Kidney epithelial cell (primary cell): ENCODE measurements at regions not wholly inside any gene's neighbourhood (a gene's known extent, or its start where the extent isn't known, plus 50 kb on each side); places are given as distances from the start of the nearest gene placed in this dataset.

ENCODE experiments used
- DNase-seq: peaks from one replicate; pipeline ENCODE4 v3.0.0-alpha.2; 2010; ENCODE audit warnings: low read depth
- H3K27me3 ChIP-seq: 2 replicates; pipeline ENCODE4 v1.6.0; 2011; ENCODE audit warnings: low read length; ENCODE audit not compliant: control insufficient read depth, insufficient read depth
- H3K36me3 ChIP-seq: 2 replicates; pipeline ENCODE4 v1.5.1; 2011; ENCODE audit warnings: low read length; ENCODE audit not compliant: control insufficient read depth, insufficient read depth
- H3K4me3 ChIP-seq: 2 replicates; pipeline ENCODE4 v1.5.1; 2011; ENCODE audit warnings: low read depth, mild to moderate bottlenecking, control low read depth, low read length
- TF ChIP-seq, protein P1 (sequence below): IDR thresholded peaks from 2 replicates; pipeline ENCODE4 v1.5.1; 2011; ENCODE audit warnings: mild to moderate bottlenecking, moderate library complexity, low read length, control low read depth, inconsistent platforms; ENCODE audit not compliant: insufficient read depth, poor library complexity, severe bottlenecking

GRCh38 chr1:19009126-19009881 lies 52.8 kb upstream of the IFFO2 start:
- H3K27me3 ChIP-seq = no peaks in the 10 kb centered on the region
- TF ChIP-seq, protein P1, sequence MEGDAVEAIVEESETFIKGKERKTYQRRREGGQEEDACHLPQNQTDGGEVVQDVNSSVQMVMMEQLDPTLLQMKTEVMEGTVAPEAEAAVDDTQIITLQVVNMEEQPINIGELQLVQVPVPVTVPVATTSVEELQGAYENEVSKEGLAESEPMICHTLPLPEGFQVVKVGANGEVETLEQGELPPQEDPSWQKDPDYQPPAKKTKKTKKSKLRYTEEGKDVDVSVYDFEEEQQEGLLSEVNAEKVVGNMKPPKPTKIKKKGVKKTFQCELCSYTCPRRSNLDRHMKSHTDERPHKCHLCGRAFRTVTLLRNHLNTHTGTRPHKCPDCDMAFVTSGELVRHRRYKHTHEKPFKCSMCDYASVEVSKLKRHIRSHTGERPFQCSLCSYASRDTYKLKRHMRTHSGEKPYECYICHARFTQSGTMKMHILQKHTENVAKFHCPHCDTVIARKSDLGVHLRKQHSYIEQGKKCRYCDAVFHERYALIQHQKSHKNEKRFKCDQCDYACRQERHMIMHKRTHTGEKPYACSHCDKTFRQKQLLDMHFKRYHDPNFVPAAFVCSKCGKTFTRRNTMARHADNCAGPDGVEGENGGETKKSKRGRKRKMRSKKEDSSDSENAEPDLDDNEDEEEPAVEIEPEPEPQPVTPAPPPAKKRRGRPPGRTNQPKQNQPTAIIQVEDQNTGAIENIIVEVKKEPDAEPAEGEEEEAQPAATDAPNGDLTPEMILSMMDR = no peak

GRCh38 chr1:19007491-19008441 lies 51.3 kb upstream of the IFFO2 start:
- DNase-seq = no peak
- TF ChIP-seq, protein P1 = no peak
- no peak overlapping the region for H3K4me3 ChIP-seq
- no peaks in the 10 kb centered on the region for H3K36me3 ChIP-seq
- H3K27me3 ChIP-seq = no peaks in the 10 kb centered on the region

More at GRCh38 chr1:19009126-19009881, 52.8 kb upstream of the IFFO2 start:
- no peak for DNase-seq
- H3K4me3 ChIP-seq = no peak overlapping the region
- H3K36me3 ChIP-seq = no peaks in the 10 kb centered on the region

GRCh38 chr1:19006837-19007271 lies 50.4 kb upstream of the IFFO2 start:
- TF ChIP-seq, protein P1 = no peak
- Histone ChIP-seq H3K27me3 (no peaks in the 10 kb centered on the region), H3K4me3 (no peak overlapping the region), H3K36me3 (no peaks in the 10 kb centered on the region)
- no peak for DNase-seq
